ENCODE measurements at regions not wholly inside any gene's neighbourhood (a gene's known extent, or its start where the extent isn't known, plus 50 kb on each side); places are given as distances from the start of the nearest gene placed in this dataset.

DNA sequence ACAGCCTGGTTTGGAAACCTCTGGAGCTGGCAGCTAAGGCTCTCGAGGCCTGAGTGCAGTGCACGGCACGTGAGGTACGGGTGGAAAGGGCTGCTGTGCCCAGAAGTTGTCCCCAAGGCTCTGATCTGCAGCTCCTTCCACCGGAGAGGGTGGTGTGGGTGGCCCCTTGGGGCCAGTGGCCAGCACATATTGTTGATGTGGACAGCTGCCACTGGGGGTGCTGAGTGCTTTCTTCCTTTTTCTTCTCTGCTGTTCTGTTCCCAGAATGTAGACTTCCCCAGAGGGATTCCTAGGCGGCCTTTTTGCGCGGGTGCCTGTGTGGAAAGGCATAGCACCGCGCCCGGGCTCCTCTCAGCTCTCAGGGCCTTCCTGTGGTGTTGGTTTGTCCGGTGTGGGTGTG lies 1476.5 kb downstream of the TBC1D22A start:
- peak overlapping the region; percentile 68; the same call in 1 of the 2 replicates for H3K27ac ChIP-seq
- TF ChIP-seq, protein P1, sequence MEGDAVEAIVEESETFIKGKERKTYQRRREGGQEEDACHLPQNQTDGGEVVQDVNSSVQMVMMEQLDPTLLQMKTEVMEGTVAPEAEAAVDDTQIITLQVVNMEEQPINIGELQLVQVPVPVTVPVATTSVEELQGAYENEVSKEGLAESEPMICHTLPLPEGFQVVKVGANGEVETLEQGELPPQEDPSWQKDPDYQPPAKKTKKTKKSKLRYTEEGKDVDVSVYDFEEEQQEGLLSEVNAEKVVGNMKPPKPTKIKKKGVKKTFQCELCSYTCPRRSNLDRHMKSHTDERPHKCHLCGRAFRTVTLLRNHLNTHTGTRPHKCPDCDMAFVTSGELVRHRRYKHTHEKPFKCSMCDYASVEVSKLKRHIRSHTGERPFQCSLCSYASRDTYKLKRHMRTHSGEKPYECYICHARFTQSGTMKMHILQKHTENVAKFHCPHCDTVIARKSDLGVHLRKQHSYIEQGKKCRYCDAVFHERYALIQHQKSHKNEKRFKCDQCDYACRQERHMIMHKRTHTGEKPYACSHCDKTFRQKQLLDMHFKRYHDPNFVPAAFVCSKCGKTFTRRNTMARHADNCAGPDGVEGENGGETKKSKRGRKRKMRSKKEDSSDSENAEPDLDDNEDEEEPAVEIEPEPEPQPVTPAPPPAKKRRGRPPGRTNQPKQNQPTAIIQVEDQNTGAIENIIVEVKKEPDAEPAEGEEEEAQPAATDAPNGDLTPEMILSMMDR (conservative IDR thresholded peaks at IDR 0.05) = no peak

DNA sequence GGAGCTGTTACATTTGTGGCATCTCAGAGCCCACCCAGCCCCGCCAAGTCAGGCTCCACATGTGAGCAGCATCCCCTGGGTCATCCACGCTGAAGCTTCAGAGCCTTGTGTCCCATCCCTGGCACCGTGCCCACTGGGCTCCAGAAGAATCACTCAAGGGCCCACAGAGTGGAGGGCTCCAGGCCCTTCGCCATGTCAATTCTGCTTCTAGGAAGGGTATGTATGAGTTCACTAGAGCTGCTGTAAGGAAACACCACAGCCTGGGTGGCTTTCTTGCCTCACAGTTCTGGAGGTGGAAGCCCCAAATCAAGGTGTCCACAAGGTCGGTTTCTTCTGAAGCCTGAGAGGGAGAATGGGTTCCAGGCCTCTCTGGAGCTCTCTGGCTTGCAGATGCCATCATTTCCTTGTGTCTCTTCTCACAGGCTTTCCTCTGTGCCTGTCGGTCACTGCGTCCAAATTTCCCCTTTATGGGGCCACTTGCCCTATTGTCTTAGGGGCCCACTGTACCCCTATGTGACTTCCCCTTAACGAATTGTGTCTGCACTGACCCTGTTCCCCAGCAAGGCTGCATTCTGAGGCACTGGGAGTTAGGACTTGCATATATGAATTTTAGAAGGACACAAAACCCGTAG lies 1476.0 kb downstream of the TBC1D22A start:
- TF ChIP-seq, protein P1 (conservative IDR thresholded peaks at IDR 0.05) = no peak
- H3K27ac ChIP-seq = peak overlapping the region; percentile 68

DNA sequence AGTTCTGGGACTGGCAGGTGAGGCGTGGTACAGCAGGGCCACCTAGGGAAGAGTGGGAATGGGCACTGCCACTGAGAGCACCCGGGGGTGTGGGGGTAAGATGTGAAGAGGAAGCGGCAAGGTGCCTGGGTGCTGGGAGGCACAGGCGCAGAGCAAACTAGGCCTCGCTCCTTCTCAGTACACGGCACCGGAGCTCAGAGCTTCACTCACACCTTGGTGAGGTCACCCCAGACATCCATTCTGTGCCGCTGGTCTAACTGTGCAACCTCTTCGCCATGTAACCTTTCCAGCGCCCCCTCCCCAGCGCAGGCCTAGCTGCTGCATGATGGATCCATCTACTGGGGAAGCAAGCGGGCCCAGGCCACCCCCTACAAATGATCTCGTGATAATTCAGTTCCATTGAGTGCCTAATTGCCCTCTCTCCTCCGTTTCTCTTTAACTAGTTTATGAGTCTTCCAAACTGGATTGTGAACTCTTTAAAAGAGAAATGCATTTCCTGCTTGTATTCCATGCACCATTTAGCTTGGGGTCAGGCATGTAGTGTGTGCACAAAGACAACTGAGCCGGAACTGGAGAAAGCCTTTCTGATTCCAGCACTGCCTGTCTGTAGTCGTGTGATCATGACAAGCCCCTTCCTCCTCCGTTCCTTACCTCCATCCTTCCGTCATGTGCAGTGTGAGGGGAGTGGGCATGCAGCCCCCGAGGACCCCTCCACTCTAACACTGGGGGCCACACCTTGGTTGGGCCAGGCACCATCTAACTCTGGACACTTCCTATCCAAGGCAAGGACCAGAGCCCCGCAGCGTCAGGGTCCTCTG lies 1475.2 kb downstream of the TBC1D22A start:
- TF ChIP-seq, protein P1 (conservative IDR thresholded peaks at IDR 0.05) = no peak

DNA sequence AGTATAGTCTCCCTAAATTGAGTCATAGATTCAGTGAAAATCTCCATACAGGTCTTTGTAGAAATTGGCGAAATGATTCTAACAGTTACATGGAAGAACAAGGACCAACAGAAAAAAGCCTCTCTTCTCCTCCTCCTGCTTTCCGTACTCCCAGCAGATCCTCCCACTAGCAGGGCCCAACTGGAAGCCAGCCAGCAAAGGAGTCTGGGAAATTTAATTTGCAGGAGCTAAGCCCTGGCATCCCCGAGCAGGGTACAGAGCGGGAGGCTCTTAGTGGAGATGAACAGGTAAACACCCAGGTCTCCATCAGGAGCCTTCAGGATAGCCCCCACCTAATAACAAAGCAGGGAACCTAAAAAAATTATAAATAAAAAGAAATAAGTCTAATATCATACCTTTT lies 1473.8 kb downstream of the TBC1D22A start:
- TF ChIP-seq, protein P1 (conservative IDR thresholded peaks at IDR 0.05) = no peak
- no peak overlapping the region for H3K27ac ChIP-seq

More for the DNA sequence above, 1475.2 kb downstream of the TBC1D22A start:
- peak overlapping the region; percentile 68 for H3K27ac ChIP-seq

DNA sequence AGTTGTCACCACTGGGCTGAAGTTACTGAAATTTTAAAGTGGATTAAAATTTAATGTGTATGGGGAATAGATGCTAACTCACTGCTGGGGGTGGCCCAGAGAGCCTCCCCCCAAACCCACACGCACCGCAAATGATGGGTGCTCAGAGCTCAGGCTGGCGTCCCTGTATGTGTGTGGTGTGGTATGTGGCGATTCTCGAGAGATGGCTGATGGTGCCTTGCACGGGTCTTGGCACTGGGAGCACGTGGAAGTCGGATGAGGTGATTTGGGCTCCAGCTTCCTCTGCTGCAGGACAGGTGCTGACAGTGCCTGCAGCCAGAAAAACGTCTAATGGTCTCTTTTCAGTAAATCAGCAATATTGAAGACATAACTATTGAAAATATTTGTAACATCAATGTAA lies 1473.3 kb downstream of the TBC1D22A start:
- H3K27ac ChIP-seq = no peak overlapping the region
- TF ChIP-seq, protein P1 (conservative IDR thresholded peaks at IDR 0.05) = no peak

DNA sequence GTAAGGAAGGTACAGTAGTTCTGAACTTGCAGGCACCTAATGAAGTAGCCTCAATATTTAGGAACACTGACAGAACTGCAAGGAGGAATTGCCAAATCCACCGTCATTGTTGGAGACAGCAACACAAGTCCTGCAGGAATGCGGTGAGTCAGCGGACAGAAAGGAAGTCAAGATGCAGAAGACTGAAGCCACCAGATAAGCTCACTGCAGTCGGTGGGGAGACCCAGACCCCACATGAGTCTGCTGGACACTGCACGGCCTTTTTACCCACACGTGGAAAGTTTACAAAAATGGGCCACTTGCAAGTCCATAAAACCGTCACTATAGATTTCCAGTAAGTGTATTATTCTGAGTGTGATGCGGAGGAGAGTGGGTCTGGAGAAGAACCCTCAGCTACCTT lies 1471.6 kb downstream of the TBC1D22A start:
- H3K27ac ChIP-seq = no peak overlapping the region
- TF ChIP-seq, protein P1 (conservative IDR thresholded peaks at IDR 0.05) = no peak

DNA sequence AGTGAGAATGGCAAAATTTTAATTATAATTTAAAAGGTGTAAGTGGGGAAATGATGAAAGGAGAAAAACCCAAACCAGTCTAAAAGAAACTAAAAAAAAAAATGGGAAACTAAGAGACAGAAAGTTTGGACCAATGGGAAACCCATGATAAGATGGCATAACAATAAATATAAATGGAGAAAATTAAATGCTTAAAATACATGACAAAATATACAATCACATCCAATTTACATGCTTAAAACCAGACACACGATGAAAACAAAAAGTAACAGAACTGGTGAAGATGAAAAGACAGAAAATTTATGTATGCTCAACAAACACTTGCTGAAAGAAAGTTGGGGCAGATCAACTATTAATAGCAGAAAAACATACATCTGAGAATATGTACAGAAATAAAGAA lies 1471.1 kb downstream of the TBC1D22A start:
- TF ChIP-seq, protein P1 (conservative IDR thresholded peaks at IDR 0.05) = no peak
- H3K27ac ChIP-seq = no peak overlapping the region

Data from VCaP (cell line).